HPDE6-E6E7 (cell line): ENCODE measurements at regions not wholly inside any gene's neighbourhood (a gene's known extent, or its start where the extent isn't known, plus 50 kb on each side); places are given as distances from the start of the nearest gene placed in this dataset.

Source experiments
- DNase-seq: peaks from one replicate; pipeline ENCODE4 v3.0.0; 2011; ENCODE audit warnings: missing footprints; ENCODE audit errors: extremely low spot score

DNA sequence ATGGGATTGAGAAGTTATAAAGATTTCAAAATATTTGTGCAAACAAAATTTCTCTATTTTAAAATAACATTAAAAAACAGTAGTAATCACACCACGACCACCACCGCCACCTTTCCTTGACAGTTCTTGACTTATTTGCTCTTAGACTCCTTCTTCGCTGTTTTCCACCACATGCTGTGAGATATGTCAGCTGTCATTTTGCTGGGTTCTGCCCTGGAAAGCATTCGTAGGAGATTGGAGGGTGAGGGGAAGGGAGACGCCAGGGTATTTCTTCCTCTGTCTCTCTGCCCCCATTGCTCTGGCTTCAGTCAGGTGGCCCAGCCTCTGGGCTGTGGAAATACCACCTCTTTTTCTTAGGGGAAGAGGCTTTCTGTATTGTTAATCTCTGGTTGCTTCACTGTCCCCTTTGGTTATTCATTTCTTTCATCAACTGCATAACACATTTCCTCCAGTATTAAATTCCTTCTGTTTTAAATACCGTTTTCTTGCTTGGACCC lies 186.2 kb downstream of the NEDD1 start:
- DNase-seq, result no peak

GRCh38 chr12:97097734-97098133 lies 190.7 kb downstream of the NEDD1 start:
- DNase-seq, result no peak

DNA sequence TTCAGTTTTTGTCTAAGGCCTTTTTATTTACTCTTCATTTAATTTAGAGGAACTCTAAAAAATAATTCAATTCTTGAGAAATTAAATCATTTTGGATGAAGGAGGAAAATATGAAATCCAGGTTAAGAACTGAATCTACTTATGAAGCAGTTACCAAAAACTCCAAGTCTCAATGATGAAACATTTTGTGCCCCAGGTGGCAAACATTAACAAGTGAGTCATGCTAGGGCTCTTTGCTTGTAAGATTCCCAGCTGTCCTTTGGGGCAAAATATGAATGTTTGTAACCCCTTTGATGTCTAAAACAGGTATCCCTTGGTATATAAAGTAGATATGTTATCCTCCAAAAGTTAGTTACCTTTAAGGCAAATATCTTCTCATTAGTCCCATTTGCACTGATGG lies 202.4 kb downstream of the NEDD1 start:
- DNase-seq, result no peak

GRCh38 chr12:97112136-97112535 lies 205.1 kb downstream of the NEDD1 start:
- DNase-seq, result no peak

DNA sequence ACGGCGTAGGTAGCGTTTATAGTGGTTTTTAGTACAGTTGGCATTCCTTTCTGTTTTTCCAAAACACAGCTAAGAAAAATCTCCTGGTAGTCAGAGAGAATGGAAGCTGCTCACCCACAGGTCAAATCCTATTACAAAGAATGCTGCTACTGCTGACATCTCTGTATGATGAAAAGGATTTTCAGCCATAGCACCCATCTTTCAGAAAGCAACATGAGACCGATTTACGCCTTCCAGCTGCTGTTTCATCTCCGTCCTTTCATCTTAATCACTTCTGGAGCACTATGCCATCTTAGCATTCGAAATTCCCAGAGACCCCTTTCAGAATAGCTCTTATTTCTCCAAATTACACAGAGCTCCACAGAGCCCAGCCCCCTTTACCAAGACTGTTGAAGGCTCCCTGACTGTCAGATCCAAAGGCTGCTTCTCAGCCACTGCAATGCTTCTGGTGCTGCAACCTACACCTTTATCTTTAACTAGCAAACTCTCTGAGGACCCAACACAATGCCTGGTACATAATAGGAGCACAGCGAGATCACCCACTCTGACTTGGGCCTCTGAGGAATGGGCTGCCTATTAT lies 211.8 kb downstream of the NEDD1 start:
- no peak for DNase-seq

DNA sequence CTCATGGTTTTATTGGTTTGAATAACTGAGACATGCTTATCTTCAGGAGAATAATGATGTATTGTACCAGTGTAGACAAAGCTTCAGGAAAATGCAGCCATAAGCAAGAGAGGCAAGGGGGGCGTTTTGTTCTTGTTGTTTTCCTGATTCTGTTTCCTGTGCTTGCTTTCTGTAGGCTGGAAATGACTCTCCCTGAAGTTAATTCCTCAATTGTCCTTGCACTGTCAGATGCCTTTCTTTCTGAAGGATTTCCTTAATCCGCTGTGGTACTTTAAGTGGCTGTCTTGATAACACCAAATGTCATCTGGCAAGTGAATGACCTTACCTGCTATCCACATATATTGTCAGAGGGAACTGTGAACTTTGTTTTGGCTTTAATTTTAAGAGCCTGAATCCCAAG lies 220.0 kb downstream of the NEDD1 start:
- DNase-seq, result no peak

DNA sequence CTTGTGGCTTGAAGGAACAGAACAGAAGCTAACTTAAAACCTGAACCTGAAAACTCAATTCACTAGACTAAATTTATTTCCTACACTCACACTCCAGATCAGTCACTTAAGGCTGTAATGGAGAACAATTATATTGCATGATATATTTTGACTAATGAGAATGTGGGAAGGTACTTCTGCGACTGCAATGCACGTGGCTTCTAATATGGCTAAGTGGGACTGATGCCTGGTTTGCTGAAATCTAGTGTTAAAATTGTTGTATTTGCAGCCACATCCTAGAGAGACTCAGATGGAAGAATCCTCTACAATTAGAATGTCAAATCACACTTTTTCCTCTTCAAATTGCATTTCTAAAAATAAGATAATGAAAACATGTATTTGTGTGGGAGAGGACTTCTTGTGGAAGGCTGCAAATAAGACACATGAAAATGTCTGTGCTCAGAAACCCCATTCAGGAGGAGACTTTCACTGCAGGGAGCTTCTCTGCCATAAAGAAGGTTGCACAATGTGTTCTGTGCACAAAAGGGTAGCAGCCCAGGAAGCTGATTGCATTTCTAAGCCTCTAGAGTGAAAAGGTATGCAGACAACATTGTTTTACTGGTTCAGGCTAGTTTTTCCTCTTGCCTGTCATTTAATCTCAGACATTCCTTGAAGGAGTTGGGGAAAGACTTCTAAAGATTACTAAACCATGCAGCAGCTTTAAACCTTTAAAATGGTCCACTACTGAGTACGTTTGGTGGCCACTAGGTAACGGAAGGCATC lies 224.3 kb downstream of the NEDD1 start:
- no peak for DNase-seq

DNA sequence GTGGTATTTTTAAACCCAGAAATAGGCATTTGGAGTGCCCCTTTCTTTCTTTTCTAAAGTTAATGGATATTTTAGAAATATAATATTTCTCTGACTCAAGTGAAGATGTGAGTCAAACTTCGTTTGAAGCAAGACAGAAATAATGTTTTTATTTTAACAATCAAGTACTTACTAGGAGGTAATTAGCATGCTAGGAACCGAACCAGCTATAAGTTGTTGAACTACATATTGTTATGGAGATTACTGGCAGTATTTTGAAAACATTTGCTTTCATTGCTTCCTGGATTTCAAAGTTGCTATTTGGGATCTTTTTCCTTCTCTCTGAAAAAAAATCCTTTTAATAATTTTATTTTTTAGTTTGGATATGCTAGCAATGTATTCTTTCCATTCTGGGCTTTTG lies 225.2 kb downstream of the NEDD1 start:
- DNase-seq, result no peak

DNA sequence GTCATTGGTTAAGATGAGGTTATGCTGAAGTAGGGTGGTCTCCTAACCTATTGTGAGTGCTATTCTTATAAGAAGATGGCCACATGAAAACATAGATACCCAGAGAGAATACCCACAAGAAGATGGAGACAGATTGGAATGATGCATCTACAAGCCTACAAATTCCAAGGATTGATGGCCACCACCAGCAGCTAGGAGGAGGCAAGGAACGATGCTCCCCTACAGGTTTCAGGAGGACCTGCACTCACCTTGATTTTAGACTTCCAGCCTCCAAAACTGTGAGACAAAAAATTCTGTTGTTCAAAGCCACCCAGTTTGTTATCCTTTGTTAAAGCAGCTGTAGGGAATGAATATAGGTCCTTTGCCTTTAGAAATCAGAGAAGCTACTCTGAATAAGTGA lies 227.4 kb downstream of the NEDD1 start:
- no peak for DNase-seq

DNA sequence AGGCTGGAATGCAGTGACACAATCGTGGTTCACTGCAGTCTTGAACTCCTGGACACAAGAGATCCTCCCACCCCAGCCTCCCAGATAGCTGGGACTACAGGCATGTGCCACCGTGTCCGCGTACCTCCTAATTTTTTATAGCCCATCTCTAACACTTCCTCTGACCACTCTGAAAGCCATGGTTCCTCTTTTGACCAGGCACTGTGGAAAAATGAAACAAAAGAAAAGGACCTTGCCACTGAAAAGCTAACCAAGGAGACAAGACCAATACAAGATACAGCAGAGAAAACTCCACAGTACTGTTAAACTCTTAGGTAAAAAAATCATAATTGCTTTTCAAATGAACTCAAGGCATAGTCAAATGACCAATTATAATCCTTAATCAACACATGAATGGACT lies 233.3 kb downstream of the NEDD1 start:
- DNase-seq, result no peak

- DNase-seq, result no peak
Observed at GRCh38 chr12:97142737-97143410, 235.8 kb downstream of the NEDD1 start.

GRCh38 chr12:97148941-97149559 lies 242.0 kb downstream of the NEDD1 start:
- peak; percentile 38 for DNase-seq

GRCh38 chr12:97151481-97151880 lies 244.4 kb downstream of the NEDD1 start:
- DNase-seq, result no peak

DNA sequence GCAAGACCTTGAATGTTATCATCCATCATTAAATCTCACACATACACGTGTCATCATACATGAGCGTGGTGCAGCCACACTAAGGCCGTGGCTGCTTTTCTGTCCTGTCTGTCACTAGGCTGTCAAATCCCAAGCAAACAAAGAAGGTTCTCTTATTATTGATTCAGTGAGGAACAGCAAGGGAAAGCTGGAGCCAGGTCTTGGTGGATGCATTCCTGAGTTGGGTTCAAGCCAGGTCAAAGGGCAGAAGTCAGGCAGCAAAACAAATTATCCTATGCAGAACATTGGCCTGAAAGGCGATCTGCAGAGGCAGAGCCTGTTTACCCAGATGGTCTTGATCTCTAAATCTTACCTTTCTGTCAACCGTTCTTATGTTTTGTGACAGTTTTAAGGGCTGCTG lies 252.3 kb downstream of the NEDD1 start:
- no peak for DNase-seq

DNA sequence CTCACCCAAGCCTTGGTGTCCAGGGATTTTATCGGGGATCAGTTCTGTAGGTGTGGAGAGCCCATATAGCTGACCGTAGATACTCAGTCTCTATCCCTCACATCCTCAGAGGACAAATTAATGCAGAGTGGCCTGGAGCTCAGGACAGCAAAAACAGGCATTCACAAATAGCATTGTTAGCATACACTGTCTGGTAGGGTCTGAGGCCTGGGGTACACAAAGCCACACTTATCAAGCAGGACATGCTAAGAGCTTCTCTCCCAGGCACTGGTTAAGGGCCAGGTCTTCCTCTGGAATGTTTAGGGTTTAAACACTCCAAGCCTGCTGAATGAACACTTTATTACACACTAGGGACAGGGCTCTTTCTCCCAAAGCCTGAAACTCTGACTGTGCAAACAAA lies 253.2 kb downstream of the NEDD1 start:
- DNase-seq, result no peak

GRCh38 chr12:97162173-97162572 lies 255.1 kb downstream of the NEDD1 start:
- DNase-seq, result no peak

DNA sequence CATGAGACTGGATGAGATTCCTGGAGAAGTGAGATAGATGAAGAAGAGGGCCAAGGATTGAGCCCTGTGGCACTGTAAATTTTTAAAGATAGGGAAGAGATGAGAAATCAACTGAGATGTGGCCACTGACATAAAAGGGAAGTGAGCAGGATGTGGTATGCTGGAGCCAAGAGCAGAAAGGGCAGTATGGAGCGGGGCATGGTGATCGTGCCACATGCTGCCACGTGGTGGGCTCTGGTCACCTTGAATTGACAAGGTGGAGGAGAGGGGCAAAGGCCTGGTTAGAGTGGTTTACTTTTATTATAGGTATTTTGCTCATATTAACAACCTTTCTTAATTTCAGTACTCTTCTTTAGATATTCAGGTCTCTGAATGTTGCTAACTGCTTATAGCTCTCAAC lies 257.9 kb downstream of the NEDD1 start:
- no peak for DNase-seq

DNA sequence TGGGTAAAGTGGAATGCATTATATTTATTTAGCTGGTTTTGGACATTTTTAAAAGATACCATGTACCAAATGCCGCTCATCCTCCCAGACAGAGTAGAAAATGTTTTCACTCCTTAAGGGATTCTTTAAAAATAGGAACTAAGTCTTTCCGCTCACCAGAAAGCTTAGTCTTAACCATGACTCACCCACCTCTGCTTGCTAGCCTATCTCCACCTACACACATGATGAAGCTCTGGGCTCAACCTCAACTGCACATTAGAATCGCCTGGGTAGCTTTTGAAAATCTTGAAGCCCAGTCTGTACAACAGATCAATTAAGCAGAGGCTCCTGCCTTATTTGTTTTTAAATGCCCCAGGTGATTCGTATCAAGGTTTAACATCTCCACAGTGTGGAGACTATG lies 260.5 kb downstream of the NEDD1 start:
- DNase-seq, result no peak

DNA sequence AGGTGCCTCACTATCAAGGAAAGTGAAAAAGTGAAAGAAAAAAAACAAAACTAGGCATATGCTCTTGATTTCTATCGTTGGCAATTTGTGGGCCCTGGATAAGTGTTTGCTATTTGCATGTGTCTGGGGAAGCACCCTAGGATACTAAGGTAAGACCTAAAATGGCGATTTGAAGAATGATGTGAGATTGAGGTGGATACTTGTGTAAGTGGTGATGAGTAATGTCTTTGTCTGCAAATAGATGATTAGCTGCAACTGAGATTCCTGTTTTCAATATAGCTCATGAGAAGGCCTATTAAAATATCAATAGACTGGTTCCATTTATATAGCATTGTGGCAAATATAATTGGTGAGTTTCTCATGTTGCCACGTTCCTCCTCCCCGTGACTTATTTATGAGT lies 261.7 kb downstream of the NEDD1 start:
- DNase-seq, result no peak

GRCh38 chr12:97169889-97170567 lies 263.0 kb downstream of the NEDD1 start:
- no peak for DNase-seq

DNA sequence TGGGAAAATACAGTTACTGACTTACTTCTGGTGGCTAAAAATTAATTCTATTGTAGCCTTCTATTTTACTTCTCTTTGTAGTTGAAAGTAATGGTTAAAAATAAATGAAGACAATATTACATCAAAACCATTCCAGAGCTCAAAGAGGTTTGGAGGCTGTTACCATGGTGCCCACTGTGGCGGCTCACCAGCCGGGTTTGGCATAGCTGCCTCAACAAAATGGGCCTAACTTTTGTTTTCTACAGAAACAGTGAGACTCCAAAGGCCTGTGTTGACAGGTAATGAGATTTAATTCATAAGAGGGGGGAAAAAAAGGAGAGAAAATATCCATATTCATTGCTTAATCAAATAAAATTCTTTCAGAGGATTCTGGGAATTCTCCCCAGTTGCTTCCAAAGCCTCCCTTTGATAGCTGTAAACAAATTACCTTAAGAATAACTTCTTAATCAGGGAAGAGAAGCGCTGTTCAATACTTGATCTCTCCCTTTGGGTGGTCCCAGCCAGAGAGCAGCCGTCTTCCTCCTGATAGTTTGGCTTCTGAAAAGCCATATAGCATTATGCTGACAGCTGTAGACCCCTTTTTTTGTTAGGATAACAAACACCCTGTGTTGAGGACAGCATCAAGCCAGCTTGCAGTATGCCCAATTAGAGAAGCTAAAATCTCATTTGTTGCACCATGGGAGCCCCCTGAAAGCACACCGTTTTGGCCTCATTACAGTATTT lies 266.8 kb downstream of the NEDD1 start:
- DNase-seq, result no peak
